Natural killer cell (primary cell): ENCODE measurements at regions not wholly inside any gene's neighbourhood (a gene's known extent, or its start where the extent isn't known, plus 50 kb on each side); places are given as distances from the start of the nearest gene placed in this dataset.

Source experiments
- ATAC-seq, 3 donors: fragments of 150-1000 bp in 2 of 3; fragments of 200-7000 bp in 1 of 3; cut with Tn5 transposase; 1 replicate in 1 of 3; 2 replicates in 2 of 3; pipeline ENCODE4 v1.10.0; 2021; ENCODE audit warnings: mild to moderate bottlenecking in 2 of 3, moderate library complexity in 2 of 3
- DNase-seq, 2 donors: peaks; one replicate each; pipeline versions ENCODE4 v3.0.0 to v3.0.0-alpha.2; 2013 to 2021; ENCODE audit warnings: mixed read lengths in 1 of 2
- H3K27ac ChIP-seq: one replicate; pipeline ENCODE4 v1.5.1; 2013; ENCODE audit warnings: mild to moderate bottlenecking, low read length
- H3K27me3 ChIP-seq: one replicate; pipeline ENCODE4 v1.6.1; 2013; ENCODE audit warnings: low read length; ENCODE audit not compliant: control insufficient read depth, insufficient read depth
- H3K36me3 ChIP-seq: one replicate; pipeline ENCODE4 v1.6.1; 2013; ENCODE audit warnings: low read length; ENCODE audit not compliant: control insufficient read depth, insufficient read depth
- H3K4me1 ChIP-seq: one replicate; pipeline ENCODE4 v1.6.1; 2013; ENCODE audit warnings: low read length; ENCODE audit not compliant: control insufficient read depth, insufficient read depth
- H3K4me3 ChIP-seq: one replicate; pipeline ENCODE4 v1.5.1; 2013; ENCODE audit warnings: low read length
- H3K9me3 ChIP-seq: one replicate; pipeline ENCODE4 v1.6.1; 2013; ENCODE audit warnings: low read length; ENCODE audit not compliant: control insufficient read depth, insufficient read depth
- H3K27ac Mint-ChIP-seq, 2 donors: one replicate each; pipeline ENCODE4 v1.8.0; 2022; ENCODE audit warnings: mild to moderate bottlenecking in 2 of 2, mixed read lengths in 2 of 2, moderate library complexity in 1 of 2
- H3K27me3 Mint-ChIP-seq, 2 donors: one replicate each; pipeline ENCODE4 v1.8.0; 2022; ENCODE audit warnings: low read depth in 2 of 2, mixed read lengths in 2 of 2
- H3K36me3 Mint-ChIP-seq: one replicate; pipeline ENCODE4 v1.8.0; 2022; ENCODE audit warnings: mixed read lengths
- H3K4me1 Mint-ChIP-seq, 2 donors: one replicate each; pipeline ENCODE4 v1.8.0; 2022; ENCODE audit warnings: mixed read lengths in 2 of 2
- H3K4me3 Mint-ChIP-seq: one replicate; pipeline ENCODE4 v1.8.0; 2022; ENCODE audit warnings: mild to moderate bottlenecking, moderate library complexity, mixed read lengths
- H3K9me3 Mint-ChIP-seq, 2 donors: one replicate each; pipeline ENCODE4 v1.8.0; 2022; ENCODE audit warnings: mixed read lengths in 2 of 2
- WGBS: methylation state at CpG from one replicate; pipeline ENCODE4 v1.1.7; 2013; ENCODE audit warnings: missing lambda C conversion rate; ENCODE audit not compliant: insufficient coverage; 5-methylcytosine and 5-hydroxymethylcytosine counted together
- intact Hi-C: fragments of 100-400 bp; cut with micrococcal nuclease; formaldehyde crosslinking; loops from one replicate; pipeline ENCODE4 v1.14.2; 2022
- TF ChIP-seq, protein P1 (sequence below): fragments of 200-600 bp; IDR thresholded peaks from one replicate; pipeline ENCODE4 v1.8.0; 2022; ENCODE audit warnings: antibody characterized with exemption

DNA sequence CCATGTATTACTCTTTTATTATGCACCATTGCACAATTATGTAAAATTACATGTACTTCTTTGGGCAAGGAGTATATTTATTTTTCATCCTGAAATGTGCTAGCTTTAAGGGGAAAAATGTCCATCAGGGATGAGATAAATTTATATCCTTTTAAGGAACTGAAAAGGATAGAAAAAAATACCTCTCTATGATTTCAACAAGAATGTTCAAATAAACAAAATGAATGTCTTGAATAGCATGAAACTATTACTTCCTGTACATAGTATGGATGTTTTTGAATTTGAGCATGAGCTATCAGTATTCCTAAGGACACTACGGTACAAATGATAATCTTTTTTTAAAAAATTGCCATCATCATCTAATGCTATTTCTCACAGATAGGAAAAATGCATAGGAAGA is 1611.9 kb upstream of the ZEB2 start:
- Mint-ChIP-seq H3K27ac (no peak overlapping the region), H3K9me3 (peaks cover 4 to 8% of the 10 kb centered on the region in 2 donors), H3K4me3 (no peak overlapping the region), H3K4me1 (no peaks in the 10 kb centered on the region), H3K36me3 (no peaks in the 10 kb centered on the region), H3K27me3 (no peaks in the 10 kb centered on the region)
- Histone ChIP-seq H3K4me1 (no peaks in the 10 kb centered on the region), H3K36me3 (no peaks in the 10 kb centered on the region), H3K27me3 (no peaks in the 10 kb centered on the region), H3K27ac (no peak overlapping the region), H3K9me3 (no peaks in the 10 kb centered on the region), H3K4me3 (no peak overlapping the region)
- no peak for ATAC-seq
- no CpG with 5 or more reads among the region's 1 CpG for WGBS
- intact Hi-C loops = no loop called here
- no peak for DNase-seq
- TF ChIP-seq, protein P1, sequence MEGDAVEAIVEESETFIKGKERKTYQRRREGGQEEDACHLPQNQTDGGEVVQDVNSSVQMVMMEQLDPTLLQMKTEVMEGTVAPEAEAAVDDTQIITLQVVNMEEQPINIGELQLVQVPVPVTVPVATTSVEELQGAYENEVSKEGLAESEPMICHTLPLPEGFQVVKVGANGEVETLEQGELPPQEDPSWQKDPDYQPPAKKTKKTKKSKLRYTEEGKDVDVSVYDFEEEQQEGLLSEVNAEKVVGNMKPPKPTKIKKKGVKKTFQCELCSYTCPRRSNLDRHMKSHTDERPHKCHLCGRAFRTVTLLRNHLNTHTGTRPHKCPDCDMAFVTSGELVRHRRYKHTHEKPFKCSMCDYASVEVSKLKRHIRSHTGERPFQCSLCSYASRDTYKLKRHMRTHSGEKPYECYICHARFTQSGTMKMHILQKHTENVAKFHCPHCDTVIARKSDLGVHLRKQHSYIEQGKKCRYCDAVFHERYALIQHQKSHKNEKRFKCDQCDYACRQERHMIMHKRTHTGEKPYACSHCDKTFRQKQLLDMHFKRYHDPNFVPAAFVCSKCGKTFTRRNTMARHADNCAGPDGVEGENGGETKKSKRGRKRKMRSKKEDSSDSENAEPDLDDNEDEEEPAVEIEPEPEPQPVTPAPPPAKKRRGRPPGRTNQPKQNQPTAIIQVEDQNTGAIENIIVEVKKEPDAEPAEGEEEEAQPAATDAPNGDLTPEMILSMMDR = no peak

DNA sequence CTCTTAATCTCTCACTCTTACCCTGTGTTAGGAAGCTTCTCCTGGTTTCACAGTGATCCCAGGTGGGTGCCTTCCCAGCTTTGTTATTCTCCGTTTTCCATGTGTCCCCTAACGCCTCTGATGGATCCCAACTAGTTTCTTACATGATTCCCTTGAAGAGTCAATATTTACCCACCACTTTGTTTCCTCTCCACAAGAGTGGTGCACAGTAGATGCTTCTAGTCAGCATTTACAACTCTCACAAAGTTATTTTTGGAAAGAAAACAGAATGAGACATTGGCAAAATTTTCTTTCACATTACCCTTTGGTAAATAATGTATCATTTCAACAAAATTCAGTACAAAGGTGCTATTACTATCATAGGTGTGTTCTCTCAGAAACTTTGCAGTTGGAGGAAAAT is 1611.1 kb upstream of the ZEB2 start:
- ATAC-seq (no peak), DNase-seq (no peak)
- no peak overlapping the region for H3K4me3 ChIP-seq
- no peaks in the 10 kb centered on the region for H3K36me3 Mint-ChIP-seq
- H3K27ac ChIP-seq = no peak overlapping the region
- H3K4me1 ChIP-seq = no peaks in the 10 kb centered on the region
- TF ChIP-seq, protein P1 = no peak
- 46% methylated on average over 2 of the region's 2 CpGs for WGBS
- peaks cover 4 to 11% of the 10 kb centered on the region in 2 donors for H3K9me3 Mint-ChIP-seq
- H3K27me3 ChIP-seq = no peaks in the 10 kb centered on the region
- intact Hi-C loops = no loop called here
- H3K4me3 Mint-ChIP-seq = no peak overlapping the region
- no peaks in the 10 kb centered on the region for H3K4me1 Mint-ChIP-seq
- H3K27ac Mint-ChIP-seq = no peak overlapping the region
- H3K27me3 Mint-ChIP-seq = no peaks in the 10 kb centered on the region
- no peaks in the 10 kb centered on the region for H3K36me3 ChIP-seq
- no peaks in the 10 kb centered on the region for H3K9me3 ChIP-seq

DNA sequence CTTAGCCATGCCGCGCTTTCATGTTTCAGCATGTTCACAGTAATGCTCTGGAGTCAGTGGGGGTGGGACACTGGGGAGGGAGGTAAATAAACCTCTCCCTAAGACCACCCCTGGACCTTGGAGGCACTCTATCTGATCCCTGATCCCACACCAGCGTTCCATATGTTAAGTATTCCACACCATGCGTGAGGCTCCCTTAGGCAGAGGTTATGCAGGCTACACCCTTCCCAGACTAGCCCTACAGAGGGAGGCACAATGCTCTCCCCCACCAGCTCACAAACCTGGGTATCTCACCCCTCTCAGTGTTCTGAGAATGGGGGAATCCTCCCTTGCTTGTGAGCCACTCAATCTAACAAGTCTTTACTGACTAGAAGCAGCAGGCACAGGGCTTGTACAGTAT is 1610.4 kb upstream of the ZEB2 start:
- Histone ChIP-seq H3K4me3 (no peak overlapping the region), H3K27ac (no peak overlapping the region), H3K36me3 (no peaks in the 10 kb centered on the region), H3K27me3 (no peaks in the 10 kb centered on the region), H3K9me3 (no peaks in the 10 kb centered on the region), H3K4me1 (no peaks in the 10 kb centered on the region)
- H3K4me3 Mint-ChIP-seq = no peak overlapping the region
- H3K27me3 Mint-ChIP-seq = no peaks in the 10 kb centered on the region
- H3K36me3 Mint-ChIP-seq = no peaks in the 10 kb centered on the region
- peaks cover 4 to 11% of the 10 kb centered on the region in 2 donors for H3K9me3 Mint-ChIP-seq
- DNase-seq (no peak), ATAC-seq (no peak)
- intact Hi-C loops = no loop called here
- WGBS = 88% methylated on average over 4 of the region's 4 CpGs
- H3K4me1 Mint-ChIP-seq = no peaks in the 10 kb centered on the region
- no peak overlapping the region for H3K27ac Mint-ChIP-seq
- TF ChIP-seq, protein P1 = no peak

DNA sequence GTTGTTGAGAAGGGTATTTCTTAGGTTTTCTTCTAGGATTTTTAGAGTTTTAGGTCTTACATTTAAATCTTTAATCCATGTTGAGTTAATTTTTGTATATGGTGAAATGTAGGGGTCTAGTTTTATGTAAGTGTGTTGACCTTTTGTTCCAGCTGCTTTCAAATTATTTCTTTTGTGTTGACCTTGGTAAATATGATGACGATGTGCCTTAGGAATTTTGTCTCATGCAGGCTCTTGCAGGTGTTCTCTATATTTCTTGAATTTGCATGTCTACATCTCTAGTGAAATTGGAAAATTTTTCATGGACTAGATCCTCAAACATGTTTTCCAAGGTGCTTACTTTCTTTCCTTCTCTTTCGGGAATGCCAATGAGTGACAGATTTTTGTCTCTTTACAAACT is 1609.3 kb upstream of the ZEB2 start:
- peaks cover 4 to 11% of the 10 kb centered on the region in 2 donors for H3K9me3 Mint-ChIP-seq
- ATAC-seq (no peak), DNase-seq (no peak)
- H3K4me1 Mint-ChIP-seq = no peaks in the 10 kb centered on the region
- no peak overlapping the region for H3K4me3 Mint-ChIP-seq
- intact Hi-C loops = no loop called here
- Histone ChIP-seq H3K27ac (no peak overlapping the region), H3K4me3 (no peak overlapping the region), H3K4me1 (no peaks in the 10 kb centered on the region), H3K36me3 (no peaks in the 10 kb centered on the region), H3K9me3 (no peaks in the 10 kb centered on the region), H3K27me3 (no peaks in the 10 kb centered on the region)
- 91% methylated on average over 1 of the region's 2 CpGs for WGBS
- TF ChIP-seq, protein P1 = no peak
- H3K27ac Mint-ChIP-seq = no peak overlapping the region
- no peaks in the 10 kb centered on the region for H3K27me3 Mint-ChIP-seq
- H3K36me3 Mint-ChIP-seq = no peaks in the 10 kb centered on the region
